PC-3 (cell line): ENCODE measurements at regions not wholly inside any gene's neighbourhood (a gene's known extent, or its start where the extent isn't known, plus 50 kb on each side); places are given as distances from the start of the nearest gene placed in this dataset.
A peak's percentile ranks its signal among the peaks of the same experiment; 100 is the strongest.

ENCODE experiments used
- ATAC-seq: fragments of 200-7000 bp; cut with Tn5 transposase; 2 replicates; pipeline ENCODE4 v1.9.1; 2020; ENCODE audit warnings: mild to moderate bottlenecking, moderate library complexity
- BruUV-seq: library from RNA; stranded (reverse); fragments of 400-500 nt; replicated peaks from 2 replicates; lab custom pipeline; 2021; lab: Mats Ljungman, UMichigan
- CTCF ChIA-PET: fragments of 300-600 bp; sonication (Branson Sonifier 250); formaldehyde crosslinking; loops from one replicate; lab custom pipeline; 2022; ENCODE audit warnings: antibody characterized with exemption; lab: Charles Lee
- POLR2A ChIA-PET: fragments of 300-600 bp; sonication (Branson Sonifier 250); formaldehyde crosslinking; loops from one replicate; lab custom pipeline; 2022; ENCODE audit warnings: antibody characterized with exemption; ENCODE audit not compliant: unreplicated experiment; lab: Charles Lee
- DNase-seq: peaks from one replicate; pipeline ENCODE4 v3.0.0-alpha.2; 2015
- H2AFZ ChIP-seq: fragments of 300-600 bp; sonication (generic); 2 replicates; pipeline ENCODE4 v1.6.0; 2016; ENCODE audit warnings: antibody characterized with exemption, low read length
- H3F3A ChIP-seq: fragments of 300-600 bp; sonication (generic); one replicate; pipeline ENCODE4 v1.6.0; 2017; ENCODE audit warnings: antibody characterized with exemption, low read length, control low read depth, mild to moderate bottlenecking; ENCODE audit not compliant: unreplicated experiment
- H3K27ac ChIP-seq: fragments of 300-600 bp; sonication (generic); 2 replicates; pipeline ENCODE4 v1.5.1; 2016; ENCODE audit warnings: mild to moderate bottlenecking, low read length
- H3K27me3 ChIP-seq: fragments of 300-600 bp; sonication (generic); 2 replicates; pipeline ENCODE4 v1.6.1; 2016; ENCODE audit warnings: low read length, mixed read lengths
- H3K36me3 ChIP-seq: fragments of 300-600 bp; sonication (generic); 2 replicates; pipeline ENCODE4 v1.6.1; 2016; ENCODE audit warnings: low read depth, mixed run types, low read length, mixed read lengths
- H3K4me1 ChIP-seq: fragments of 300-600 bp; sonication (generic); 2 replicates; pipeline ENCODE4 v1.5.1; 2016; ENCODE audit warnings: low read length; ENCODE audit not compliant: insufficient read depth
- H3K4me2 ChIP-seq: fragments of 300-600 bp; sonication (generic); 2 replicates; pipeline ENCODE4 v1.6.0; 2016; ENCODE audit warnings: low read length
- H3K4me3 ChIP-seq: fragments of 300-600 bp; sonication (generic); 2 replicates; pipeline ENCODE4 v1.5.1; 2016; ENCODE audit warnings: mild to moderate bottlenecking, low read length, mixed read lengths
- H3K79me2 ChIP-seq: fragments of 300-600 bp; sonication (generic); 2 replicates; pipeline ENCODE4 v1.6.1; 2017; ENCODE audit warnings: low read length, mixed read lengths
- H3K9ac ChIP-seq: fragments of 300-600 bp; sonication (generic); 2 replicates; pipeline ENCODE4 v1.6.0; 2016; ENCODE audit warnings: mild to moderate bottlenecking, low read length
- H3K9me2 ChIP-seq: fragments of 300-600 bp; sonication (generic); replicated peaks from 2 replicates; pipeline ENCODE4 v1.6.1; 2016; ENCODE audit warnings: mixed run types, low read length, mixed read lengths
- H3K9me3 ChIP-seq: fragments of 300-600 bp; sonication (generic); 2 replicates; pipeline ENCODE4 v1.6.1; 2016; ENCODE audit warnings: low read length, mixed read lengths
- H4K20me1 ChIP-seq: fragments of 300-600 bp; sonication (generic); 2 replicates; pipeline ENCODE4 v1.6.1; 2016; ENCODE audit warnings: low read length, mixed read lengths
- EZH2 ChIP-seq: fragments of 300-600 bp; sonication (generic); IDR thresholded peaks from one replicate; pipeline ENCODE4 v1.6.1; 2017; ENCODE audit warnings: antibody characterized with exemption, mild to moderate bottlenecking, low read length; ENCODE audit not compliant: unreplicated experiment
- EZH2phosphoT487 ChIP-seq: fragments of 300-600 bp; sonication (generic); IDR thresholded peaks from 2 replicates; pipeline ENCODE4 v1.6.1; 2018; ENCODE audit warnings: mild to moderate bottlenecking, antibody characterized with exemption, low read length, borderline replicate concordance
- intact Hi-C: fragments of 100-400 bp; cut with micrococcal nuclease; formaldehyde crosslinking; loops from 2 replicates; pipeline ENCODE4 v1.9.0; 2023
- TF ChIP-seq, protein P1 (sequence below): fragments of 300-600 bp; sonication (generic); conservative IDR thresholded peaks from 2 replicates; pipeline ENCODE4 v1.5.1; 2017; ENCODE audit warnings: antibody characterized with exemption, low read depth, mild to moderate bottlenecking, low read length

DNA sequence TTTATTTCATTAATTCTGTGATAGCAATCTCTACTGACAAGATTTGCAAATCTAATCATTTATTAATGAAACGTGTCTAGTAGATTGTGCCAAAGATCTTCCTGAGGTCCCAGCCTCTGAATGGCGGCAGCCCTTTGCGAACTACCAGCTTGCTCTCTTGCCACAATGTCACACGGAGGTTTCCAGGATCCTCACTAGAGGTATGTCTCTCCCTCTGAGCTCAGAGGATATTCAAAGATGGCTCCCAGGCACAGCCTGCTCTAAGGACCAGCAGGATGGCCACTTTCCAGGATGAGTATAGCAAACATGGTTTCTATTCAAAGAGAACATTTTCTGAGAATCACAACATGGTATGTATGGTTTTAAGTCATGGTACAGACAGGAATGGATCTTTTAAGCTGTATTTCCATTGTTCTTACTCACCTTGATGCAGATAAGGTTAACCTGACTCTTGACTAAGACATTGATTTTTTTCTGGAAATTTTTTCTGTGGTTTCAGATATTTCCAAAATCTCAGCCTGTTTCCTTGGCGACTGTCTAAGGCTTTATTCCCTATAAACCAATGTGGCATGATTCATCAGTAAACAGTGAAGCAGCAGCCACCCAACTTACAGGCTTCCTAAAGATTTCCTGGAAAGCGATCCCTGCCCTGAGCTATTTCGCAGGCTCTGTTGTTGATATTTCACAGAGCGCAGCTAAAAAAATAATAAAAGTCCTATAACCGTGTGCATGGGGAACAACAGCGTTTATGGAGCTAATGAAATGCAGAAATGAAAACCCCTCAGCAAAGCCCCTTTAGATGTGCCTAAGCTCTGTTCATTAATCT is 54.1 kb upstream of the KLF7 start:
- Histone ChIP-seq H3K9ac (no peak overlapping the region), H3K4me1 (peaks cover 17% of the 10 kb centered on the region), H3K9me3 (no peaks in the 10 kb centered on the region), H2AFZ (no peak overlapping the region), H3K27me3 (no peaks in the 10 kb centered on the region), H4K20me1 (no peaks in the 10 kb centered on the region), H3K27ac (peak overlapping the region; percentile 36), H3K4me2 (peak overlapping the region; percentile 64), H3K79me2 (no peaks in the 10 kb centered on the region), H3F3A (no peaks in the 10 kb centered on the region), H3K9me2 (no peaks in the 10 kb centered on the region), H3K36me3 (no peaks in the 10 kb centered on the region), H3K4me3 (peak overlapping the region; percentile 34)
- no TSS peak for BruUV-seq
- DNase-seq (peak; percentile 93), ATAC-seq (peak; percentile 96)
- ChIA-PET CTCF (interaction anchor here (0.7 to 0.8 kb wide), 2 partner anchors 55 to 122 kb away, joined by 3 read pairs; no protein-coding TSS in a partner anchor), POLR2A (interaction anchor here (0.6 to 0.8 kb wide), 5 partner anchors 36 to 611 kb away, joined by 3 to 6 read pairs (median 4); no protein-coding TSS in a partner anchor)
- intact Hi-C loops, result loop anchor here (1.0 to 5.0 kb wide), 7 partner anchors 31 to 252 kb away; no protein-coding TSS in a partner anchor
- TF ChIP-seq, protein P1, sequence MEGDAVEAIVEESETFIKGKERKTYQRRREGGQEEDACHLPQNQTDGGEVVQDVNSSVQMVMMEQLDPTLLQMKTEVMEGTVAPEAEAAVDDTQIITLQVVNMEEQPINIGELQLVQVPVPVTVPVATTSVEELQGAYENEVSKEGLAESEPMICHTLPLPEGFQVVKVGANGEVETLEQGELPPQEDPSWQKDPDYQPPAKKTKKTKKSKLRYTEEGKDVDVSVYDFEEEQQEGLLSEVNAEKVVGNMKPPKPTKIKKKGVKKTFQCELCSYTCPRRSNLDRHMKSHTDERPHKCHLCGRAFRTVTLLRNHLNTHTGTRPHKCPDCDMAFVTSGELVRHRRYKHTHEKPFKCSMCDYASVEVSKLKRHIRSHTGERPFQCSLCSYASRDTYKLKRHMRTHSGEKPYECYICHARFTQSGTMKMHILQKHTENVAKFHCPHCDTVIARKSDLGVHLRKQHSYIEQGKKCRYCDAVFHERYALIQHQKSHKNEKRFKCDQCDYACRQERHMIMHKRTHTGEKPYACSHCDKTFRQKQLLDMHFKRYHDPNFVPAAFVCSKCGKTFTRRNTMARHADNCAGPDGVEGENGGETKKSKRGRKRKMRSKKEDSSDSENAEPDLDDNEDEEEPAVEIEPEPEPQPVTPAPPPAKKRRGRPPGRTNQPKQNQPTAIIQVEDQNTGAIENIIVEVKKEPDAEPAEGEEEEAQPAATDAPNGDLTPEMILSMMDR, result no peak
- TF ChIP-seq EZH2phosphoT487, result no peak
- no peak for TF ChIP-seq EZH2

DNA sequence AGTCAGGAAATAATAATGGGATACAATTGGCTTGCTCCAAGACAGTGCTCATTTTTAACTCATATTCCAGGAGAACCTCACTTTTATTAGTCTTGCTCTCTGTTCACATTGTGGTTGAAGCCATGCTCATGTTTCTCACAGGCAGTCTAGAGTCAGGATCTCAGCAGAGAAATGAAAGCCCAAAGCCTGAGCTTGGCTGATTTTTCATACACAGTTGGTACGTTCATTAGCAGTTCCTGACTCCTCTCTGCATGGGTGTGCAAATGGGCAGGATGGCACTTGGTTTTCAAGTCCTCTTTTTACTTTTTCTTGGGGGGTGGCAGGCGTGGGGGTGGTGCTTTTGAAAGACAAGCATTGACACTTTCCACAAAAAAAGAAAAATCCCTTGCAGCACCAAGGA is 56.0 kb upstream of the KLF7 start:
- Histone ChIP-seq H3K9ac (no peak overlapping the region), H3K27ac (no peak overlapping the region), H3K9me2 (no peaks in the 10 kb centered on the region), H3K4me3 (no peak overlapping the region), H3K27me3 (no peaks in the 10 kb centered on the region), H4K20me1 (no peaks in the 10 kb centered on the region), H3K4me1 (peaks cover 24% of the 10 kb centered on the region), H3K4me2 (no peak overlapping the region), H3K79me2 (no peaks in the 10 kb centered on the region), H3K36me3 (no peaks in the 10 kb centered on the region), H3K9me3 (no peaks in the 10 kb centered on the region), H2AFZ (no peak overlapping the region), H3F3A (no peaks in the 10 kb centered on the region)
- DNase-seq (no peak), ATAC-seq (no peak)
- intact Hi-C loops, result loop anchor here (2.0 to 5.0 kb wide), 4 partner anchors 33 to 251 kb away; no protein-coding TSS in a partner anchor
- ChIA-PET POLR2A (no interaction called here), CTCF (no interaction called here)
- BruUV-seq, result no TSS peak
- TF ChIP-seq EZH2phosphoT487 (no peak), EZH2 (no peak)
- TF ChIP-seq, protein P1, result no peak

DNA sequence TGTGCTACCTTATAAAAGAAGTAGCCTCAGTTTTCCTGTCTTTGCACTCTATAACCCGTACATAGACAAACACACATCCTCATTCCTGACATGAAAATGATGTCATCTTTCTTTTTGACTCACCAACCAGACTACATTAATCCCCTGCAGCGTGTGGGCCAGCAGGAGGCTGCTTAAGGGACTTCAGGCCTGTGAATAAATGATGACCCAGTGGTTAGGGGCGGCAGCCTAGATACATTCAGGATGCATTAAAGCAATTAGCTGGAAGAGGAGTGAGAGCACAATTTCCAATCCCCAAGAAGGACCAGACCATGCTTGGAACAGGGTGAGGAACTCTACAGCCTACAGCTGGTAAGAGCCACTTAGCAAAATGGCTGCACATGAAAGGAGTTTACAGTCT is 57.3 kb upstream of the KLF7 start:
- no peak overlapping the region for H2AFZ ChIP-seq
- DNase-seq, result peak; percentile 41
- no peaks in the 10 kb centered on the region for H4K20me1 ChIP-seq
- no peak for ATAC-seq
- TF ChIP-seq, protein P1, result no peak
- TF ChIP-seq EZH2, result no peak
- no peak for TF ChIP-seq EZH2phosphoT487
- CTCF ChIA-PET, result no interaction called here
- H3K4me3 ChIP-seq, result no peak overlapping the region
- H3K27ac ChIP-seq, result no peak overlapping the region
- H3K9me2 ChIP-seq, result no peaks in the 10 kb centered on the region
- H3K9ac ChIP-seq, result no peak overlapping the region
- no peaks in the 10 kb centered on the region for H3K27me3 ChIP-seq
- no peaks in the 10 kb centered on the region for H3K9me3 ChIP-seq
- H3K4me2 ChIP-seq, result no peak overlapping the region
- H3K36me3 ChIP-seq, result no peaks in the 10 kb centered on the region
- POLR2A ChIA-PET, result no interaction called here
- intact Hi-C loops, result loop anchor here (5.0 kb wide), 2 partner anchors 109 to 249 kb away; no protein-coding TSS in a partner anchor
- no peaks in the 10 kb centered on the region for H3F3A ChIP-seq
- BruUV-seq, result no TSS peak
- peaks cover 26% of the 10 kb centered on the region for H3K4me1 ChIP-seq
- H3K79me2 ChIP-seq, result no peaks in the 10 kb centered on the region
